ENCODE measurements at regions not wholly inside any gene's neighbourhood (a gene's known extent, or its start where the extent isn't known, plus 50 kb on each side); places are given as distances from the start of the nearest gene placed in this dataset.

DNA sequence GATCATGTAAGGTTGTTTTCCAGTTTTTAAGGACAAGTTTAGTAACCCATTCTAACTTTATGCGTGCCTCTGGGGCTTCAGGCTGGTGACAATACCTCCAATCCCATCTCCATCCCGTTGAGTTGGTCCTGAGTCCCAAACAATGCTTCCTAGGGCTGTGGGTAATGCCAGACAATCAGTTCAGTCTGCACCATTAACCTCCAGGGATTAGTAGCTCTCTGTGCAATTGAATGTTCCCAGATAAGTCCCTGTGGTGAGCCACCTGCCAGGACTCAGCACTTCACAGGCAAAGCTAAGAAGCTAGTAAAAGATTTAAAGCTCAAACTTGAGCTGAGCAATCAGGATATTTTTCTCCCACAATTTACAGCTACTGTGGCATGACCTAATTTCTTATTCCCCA, 462.2 kb upstream of the PTBP2 start:
- no peak for DNase-seq (ENCODE audit: low spot score)
- Histone ChIP-seq H3K27ac (ENCODE audit: low read depth in 1 of 2, low read length in 2 of 2) (no peak overlapping the region), H3K4me3 (ENCODE audit: low read depth in 1 of 3, low read length in 3 of 3) (no peak overlapping the region), H3K27me3 (ENCODE audit: control insufficient read depth in 4 of 4, insufficient read depth in 4 of 4, low read length in 3 of 4) (no peaks in the 10 kb centered on the region), H3K9ac (ENCODE audit: low read depth in 1 of 2, low read length in 2 of 2) (no peak overlapping the region), H3K9me3 (ENCODE audit: control insufficient read depth in 4 of 4, low read length in 3 of 4) (no peaks in the 10 kb centered on the region), H3K4me1 (ENCODE audit: control insufficient read depth in 4 of 4, insufficient read depth in 4 of 4, low read length in 3 of 4) (no peaks in the 10 kb centered on the region), H3K36me3 (ENCODE audit: control insufficient read depth in 4 of 4, insufficient read depth in 3 of 4, low read depth in 1 of 4, low read length in 3 of 4) (no peaks in the 10 kb centered on the region)
- TF ChIP-seq YY1 (IDR thresholded peaks at IDR 0.05): no peak
- no peak for TF ChIP-seq EGR1 (IDR thresholded peaks at IDR 0.05; ENCODE audit: low read depth in 2 of 2)
- TF ChIP-seq HNF4G (IDR thresholded peaks at IDR 0.05): no peak
- TF ChIP-seq SP1 (IDR thresholded peaks at IDR 0.05): no peak
- TF ChIP-seq RAD21 (IDR thresholded peaks at IDR 0.05): no peak
- TF ChIP-seq, protein P1, sequence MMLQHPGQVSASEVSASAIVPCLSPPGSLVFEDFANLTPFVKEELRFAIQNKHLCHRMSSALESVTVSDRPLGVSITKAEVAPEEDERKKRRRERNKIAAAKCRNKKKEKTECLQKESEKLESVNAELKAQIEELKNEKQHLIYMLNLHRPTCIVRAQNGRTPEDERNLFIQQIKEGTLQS (IDR thresholded peaks at IDR 0.05): no peak
- TF ChIP-seq, protein P2, sequence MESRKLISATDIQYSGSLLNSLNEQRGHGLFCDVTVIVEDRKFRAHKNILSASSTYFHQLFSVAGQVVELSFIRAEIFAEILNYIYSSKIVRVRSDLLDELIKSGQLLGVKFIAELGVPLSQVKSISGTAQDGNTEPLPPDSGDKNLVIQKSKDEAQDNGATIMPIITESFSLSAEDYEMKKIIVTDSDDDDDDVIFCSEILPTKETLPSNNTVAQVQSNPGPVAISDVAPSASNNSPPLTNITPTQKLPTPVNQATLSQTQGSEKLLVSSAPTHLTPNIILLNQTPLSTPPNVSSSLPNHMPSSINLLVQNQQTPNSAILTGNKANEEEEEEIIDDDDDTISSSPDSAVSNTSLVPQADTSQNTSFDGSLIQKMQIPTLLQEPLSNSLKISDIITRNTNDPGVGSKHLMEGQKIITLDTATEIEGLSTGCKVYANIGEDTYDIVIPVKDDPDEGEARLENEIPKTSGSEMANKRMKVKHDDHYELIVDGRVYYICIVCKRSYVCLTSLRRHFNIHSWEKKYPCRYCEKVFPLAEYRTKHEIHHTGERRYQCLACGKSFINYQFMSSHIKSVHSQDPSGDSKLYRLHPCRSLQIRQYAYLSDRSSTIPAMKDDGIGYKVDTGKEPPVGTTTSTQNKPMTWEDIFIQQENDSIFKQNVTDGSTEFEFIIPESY (IDR thresholded peaks at IDR 0.05): no peak
- no peak for TF ChIP-seq NR2F2 (IDR thresholded peaks at IDR 0.05)
- 33% methylated on average over 2 of the region's 2 CpGs for WGBS

DNA sequence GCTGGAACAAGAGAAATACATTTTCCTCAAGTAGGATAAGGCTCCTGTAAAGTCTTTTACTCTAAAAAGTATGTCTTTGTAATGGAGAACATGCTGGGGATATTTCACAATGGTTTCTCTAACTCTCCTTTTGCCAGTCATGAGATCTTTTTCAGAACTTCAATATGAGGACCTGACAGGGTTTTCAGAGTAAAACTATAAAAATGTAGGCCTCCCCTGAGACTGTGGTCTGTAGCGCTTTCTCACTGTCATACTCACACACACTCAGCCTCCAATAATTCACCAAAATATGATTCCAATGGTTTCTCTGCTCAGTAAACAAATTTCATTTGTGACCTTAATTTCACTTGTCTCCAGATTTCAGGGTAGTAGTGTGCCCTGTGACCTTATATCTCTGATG, 440.1 kb upstream of the PTBP2 start:
- H3K9me3 ChIP-seq (ENCODE audit: control insufficient read depth in 4 of 4, low read length in 3 of 4): no peaks in the 10 kb centered on the region
- WGBS: 99% methylated on average over 1 of the region's 1 CpG
- no peaks in the 10 kb centered on the region for H3K36me3 ChIP-seq (ENCODE audit: control insufficient read depth in 4 of 4, insufficient read depth in 3 of 4, low read depth in 1 of 4, low read length in 3 of 4)
- DNase-seq (ENCODE audit: low spot score): no peak
- no peak overlapping the region for H3K4me3 ChIP-seq (ENCODE audit: low read depth in 1 of 3, low read length in 3 of 3)
- H3K27ac ChIP-seq (ENCODE audit: low read depth in 1 of 2, low read length in 2 of 2): no peak overlapping the region
- TF ChIP-seq HNF4G (IDR thresholded peaks at IDR 0.05) (no peak), SP1 (IDR thresholded peaks at IDR 0.05) (no peak), HNF4A (conservative IDR thresholded peaks at IDR 0.05) (no peak), EGR1 (IDR thresholded peaks at IDR 0.05; ENCODE audit: low read depth in 2 of 2) (no peak), RAD21 (IDR thresholded peaks at IDR 0.05) (no peak), JUND (IDR thresholded peaks at IDR 0.05) (no peak), NR2F2 (IDR thresholded peaks at IDR 0.05) (no peak), FOXA1 (IDR thresholded peaks at IDR 0.05) (no peak), TAF1 (conservative IDR thresholded peaks at IDR 0.05) (no peak), GABPA (IDR thresholded peaks at IDR 0.05 in 1 of 2, conservative IDR thresholded peaks at IDR 0.05 in 1 of 2) (no peak)
- TF ChIP-seq, protein P1 (IDR thresholded peaks at IDR 0.05): no peak
- TF ChIP-seq, protein P3, sequence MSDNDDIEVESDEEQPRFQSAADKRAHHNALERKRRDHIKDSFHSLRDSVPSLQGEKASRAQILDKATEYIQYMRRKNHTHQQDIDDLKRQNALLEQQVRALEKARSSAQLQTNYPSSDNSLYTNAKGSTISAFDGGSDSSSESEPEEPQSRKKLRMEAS (IDR thresholded peaks at IDR 0.05): no peak
- TF ChIP-seq, protein P4, sequence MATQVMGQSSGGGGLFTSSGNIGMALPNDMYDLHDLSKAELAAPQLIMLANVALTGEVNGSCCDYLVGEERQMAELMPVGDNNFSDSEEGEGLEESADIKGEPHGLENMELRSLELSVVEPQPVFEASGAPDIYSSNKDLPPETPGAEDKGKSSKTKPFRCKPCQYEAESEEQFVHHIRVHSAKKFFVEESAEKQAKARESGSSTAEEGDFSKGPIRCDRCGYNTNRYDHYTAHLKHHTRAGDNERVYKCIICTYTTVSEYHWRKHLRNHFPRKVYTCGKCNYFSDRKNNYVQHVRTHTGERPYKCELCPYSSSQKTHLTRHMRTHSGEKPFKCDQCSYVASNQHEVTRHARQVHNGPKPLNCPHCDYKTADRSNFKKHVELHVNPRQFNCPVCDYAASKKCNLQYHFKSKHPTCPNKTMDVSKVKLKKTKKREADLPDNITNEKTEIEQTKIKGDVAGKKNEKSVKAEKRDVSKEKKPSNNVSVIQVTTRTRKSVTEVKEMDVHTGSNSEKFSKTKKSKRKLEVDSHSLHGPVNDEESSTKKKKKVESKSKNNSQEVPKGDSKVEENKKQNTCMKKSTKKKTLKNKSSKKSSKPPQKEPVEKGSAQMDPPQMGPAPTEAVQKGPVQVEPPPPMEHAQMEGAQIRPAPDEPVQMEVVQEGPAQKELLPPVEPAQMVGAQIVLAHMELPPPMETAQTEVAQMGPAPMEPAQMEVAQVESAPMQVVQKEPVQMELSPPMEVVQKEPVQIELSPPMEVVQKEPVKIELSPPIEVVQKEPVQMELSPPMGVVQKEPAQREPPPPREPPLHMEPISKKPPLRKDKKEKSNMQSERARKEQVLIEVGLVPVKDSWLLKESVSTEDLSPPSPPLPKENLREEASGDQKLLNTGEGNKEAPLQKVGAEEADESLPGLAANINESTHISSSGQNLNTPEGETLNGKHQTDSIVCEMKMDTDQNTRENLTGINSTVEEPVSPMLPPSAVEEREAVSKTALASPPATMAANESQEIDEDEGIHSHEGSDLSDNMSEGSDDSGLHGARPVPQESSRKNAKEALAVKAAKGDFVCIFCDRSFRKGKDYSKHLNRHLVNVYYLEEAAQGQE (IDR thresholded peaks at IDR 0.05): no peak
- TF ChIP-seq, protein P2 (IDR thresholded peaks at IDR 0.05): no peak
- no peak overlapping the region for H3K9ac ChIP-seq (ENCODE audit: low read depth in 1 of 2, low read length in 2 of 2)
- no peaks in the 10 kb centered on the region for H3K27me3 ChIP-seq (ENCODE audit: control insufficient read depth in 4 of 4, insufficient read depth in 4 of 4, low read length in 3 of 4)
- no peaks in the 10 kb centered on the region for H3K4me1 ChIP-seq (ENCODE audit: control insufficient read depth in 4 of 4, insufficient read depth in 4 of 4, low read length in 3 of 4)

Measured in liver (tissue), 7 donors.